PFSK-1 (cell line): ENCODE measurements at regions not wholly inside any gene's neighbourhood (a gene's known extent, or its start where the extent isn't known, plus 50 kb on each side); places are given as distances from the start of the nearest gene placed in this dataset.

Source experiments
- FOXP2 ChIP-seq: optimal IDR thresholded peaks from 2 replicates; pipeline ENCODE3; 2011; ENCODE audit warnings: borderline replicate concordance, control low read depth, inconsistent platforms; ENCODE audit not compliant: insufficient read depth; ENCODE audit errors: extremely low read length, extremely low read depth
- POLR2AphosphoS5 ChIP-seq: IDR thresholded peaks from 2 replicates; pipeline ENCODE4 v1.6.1; 2012; ENCODE audit warnings: low read depth, mild to moderate bottlenecking, control low read depth, low read length, moderate library complexity
- SIN3A ChIP-seq: IDR thresholded peaks from 2 replicates; pipeline ENCODE4 v1.6.1; 2012; ENCODE audit warnings: mild to moderate bottlenecking, low read length, moderate library complexity, borderline replicate concordance; ENCODE audit not compliant: insufficient read depth
- TAF1 ChIP-seq: IDR thresholded peaks from 2 replicates; pipeline ENCODE4 v1.6.1; 2012; ENCODE audit warnings: low read length, control low read depth, borderline replicate concordance; ENCODE audit not compliant: insufficient read depth
- TF ChIP-seq, protein P1 (sequence below), 2 experiments: IDR thresholded peaks; 2 replicates each; pipeline versions ENCODE4 v1.6.1 to v1.8.0; 2011 to 2012; ENCODE audit warnings: low read depth in 2 of 2, low read length in 2 of 2, control low read depth in 1 of 2, inconsistent platforms in 1 of 2, mild to moderate bottlenecking in 1 of 2, moderate library complexity in 1 of 2; ENCODE audit not compliant: insufficient read depth in 1 of 2

DNA sequence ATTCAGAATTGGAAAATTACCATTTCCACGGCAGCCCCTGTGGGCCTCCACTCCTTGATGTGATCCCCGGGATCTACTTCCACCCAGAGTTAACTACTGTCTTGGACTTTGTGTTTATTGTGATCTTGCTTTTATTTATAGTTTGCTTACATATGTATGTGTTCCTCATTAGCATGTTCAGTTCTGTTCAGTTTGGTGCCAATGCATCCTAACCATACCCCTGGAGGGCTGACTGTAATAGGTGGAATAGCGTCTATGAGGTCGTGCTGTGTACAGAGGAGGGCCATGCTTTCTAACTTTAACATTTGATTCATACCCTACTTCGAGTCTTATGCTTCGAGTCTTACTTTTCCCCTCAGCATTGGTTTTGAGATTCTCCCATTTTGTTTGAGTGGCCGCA lies 104.3 kb upstream of the SLC24A3 start:
- TF ChIP-seq, protein P1, sequence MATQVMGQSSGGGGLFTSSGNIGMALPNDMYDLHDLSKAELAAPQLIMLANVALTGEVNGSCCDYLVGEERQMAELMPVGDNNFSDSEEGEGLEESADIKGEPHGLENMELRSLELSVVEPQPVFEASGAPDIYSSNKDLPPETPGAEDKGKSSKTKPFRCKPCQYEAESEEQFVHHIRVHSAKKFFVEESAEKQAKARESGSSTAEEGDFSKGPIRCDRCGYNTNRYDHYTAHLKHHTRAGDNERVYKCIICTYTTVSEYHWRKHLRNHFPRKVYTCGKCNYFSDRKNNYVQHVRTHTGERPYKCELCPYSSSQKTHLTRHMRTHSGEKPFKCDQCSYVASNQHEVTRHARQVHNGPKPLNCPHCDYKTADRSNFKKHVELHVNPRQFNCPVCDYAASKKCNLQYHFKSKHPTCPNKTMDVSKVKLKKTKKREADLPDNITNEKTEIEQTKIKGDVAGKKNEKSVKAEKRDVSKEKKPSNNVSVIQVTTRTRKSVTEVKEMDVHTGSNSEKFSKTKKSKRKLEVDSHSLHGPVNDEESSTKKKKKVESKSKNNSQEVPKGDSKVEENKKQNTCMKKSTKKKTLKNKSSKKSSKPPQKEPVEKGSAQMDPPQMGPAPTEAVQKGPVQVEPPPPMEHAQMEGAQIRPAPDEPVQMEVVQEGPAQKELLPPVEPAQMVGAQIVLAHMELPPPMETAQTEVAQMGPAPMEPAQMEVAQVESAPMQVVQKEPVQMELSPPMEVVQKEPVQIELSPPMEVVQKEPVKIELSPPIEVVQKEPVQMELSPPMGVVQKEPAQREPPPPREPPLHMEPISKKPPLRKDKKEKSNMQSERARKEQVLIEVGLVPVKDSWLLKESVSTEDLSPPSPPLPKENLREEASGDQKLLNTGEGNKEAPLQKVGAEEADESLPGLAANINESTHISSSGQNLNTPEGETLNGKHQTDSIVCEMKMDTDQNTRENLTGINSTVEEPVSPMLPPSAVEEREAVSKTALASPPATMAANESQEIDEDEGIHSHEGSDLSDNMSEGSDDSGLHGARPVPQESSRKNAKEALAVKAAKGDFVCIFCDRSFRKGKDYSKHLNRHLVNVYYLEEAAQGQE (IDR thresholded peaks at IDR 0.05; ENCODE audit: insufficient read depth in 1 of 2, low read depth in 2 of 2, low read length in 2 of 2): no peak

DNA sequence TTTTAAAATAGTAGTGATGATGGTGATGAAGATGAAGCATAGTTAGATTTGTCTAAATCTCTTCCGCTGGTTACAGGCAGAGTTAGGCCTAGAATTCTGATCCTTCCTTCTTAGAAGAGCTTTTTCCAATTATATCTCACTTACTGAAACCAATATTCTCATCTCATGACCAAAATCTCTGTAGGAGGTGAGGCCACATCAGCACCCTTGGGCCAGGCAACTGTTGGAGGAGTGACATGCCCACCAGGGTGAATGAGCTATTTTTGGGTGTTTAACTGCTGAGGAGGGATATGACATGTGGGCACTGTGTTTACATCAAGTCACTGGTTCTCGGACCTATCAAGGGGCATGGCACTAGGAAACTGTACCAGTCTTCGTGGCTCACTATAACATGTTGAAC lies 102.2 kb upstream of the SLC24A3 start:
- TF ChIP-seq TAF1 (no peak), FOXP2 (no peak), SIN3A (no peak), POLR2AphosphoS5 (no peak)
- TF ChIP-seq, protein P1 (IDR thresholded peaks at IDR 0.05; ENCODE audit: insufficient read depth in 1 of 2, low read depth in 2 of 2, low read length in 2 of 2): no peak

DNA sequence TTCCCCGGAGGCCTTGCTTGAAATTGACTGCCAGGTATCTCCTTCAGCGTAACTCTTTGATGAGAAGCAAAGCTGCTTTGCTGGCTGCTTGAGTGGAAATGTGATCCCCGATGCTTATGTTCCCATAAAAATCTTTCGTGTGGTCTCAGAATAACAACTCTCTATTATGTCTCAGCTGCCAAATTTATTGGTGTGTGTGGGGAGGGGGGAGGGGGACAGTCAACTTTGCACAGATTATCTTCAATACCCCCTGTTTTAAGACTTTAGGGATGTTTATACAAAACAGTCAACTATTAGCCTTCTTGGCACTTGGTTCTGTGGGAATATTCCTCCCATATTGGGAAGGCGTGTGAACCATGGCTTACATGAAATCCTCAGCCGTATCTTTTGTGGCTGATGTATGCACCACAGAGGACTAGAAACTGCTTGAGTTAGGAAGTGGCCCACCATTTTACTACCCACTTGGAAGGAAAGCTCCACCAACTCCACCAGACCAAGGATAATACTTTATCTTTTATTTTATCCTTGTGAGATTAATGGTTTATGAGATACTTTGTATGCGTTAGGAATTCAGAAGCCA lies 101.5 kb upstream of the SLC24A3 start:
- TF ChIP-seq, protein P1 (IDR thresholded peaks at IDR 0.05; ENCODE audit: insufficient read depth in 1 of 2, low read depth in 2 of 2, low read length in 2 of 2): no peak
- no peak for TF ChIP-seq FOXP2
- no peak for TF ChIP-seq SIN3A
- no peak for TF ChIP-seq POLR2AphosphoS5
- no peak for TF ChIP-seq TAF1

DNA sequence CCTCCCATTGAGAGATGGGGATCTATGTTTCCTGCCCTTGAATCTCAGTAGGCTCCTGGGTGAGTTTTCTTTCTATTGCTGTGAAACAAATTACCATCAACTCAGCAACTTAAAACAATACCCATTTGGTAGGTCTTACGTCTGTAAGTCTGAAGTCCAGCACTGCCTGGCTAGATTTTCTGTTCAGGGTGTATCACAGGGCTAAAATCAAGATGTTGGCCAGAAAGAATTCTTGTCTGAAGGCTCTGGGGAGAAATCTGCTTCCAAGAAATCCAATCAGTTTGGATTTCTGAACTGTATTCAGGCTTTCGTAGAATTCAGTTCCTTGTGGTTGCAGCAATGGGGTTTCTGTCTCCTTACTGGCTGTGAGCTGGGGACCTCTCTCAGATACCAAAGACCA lies 99.6 kb upstream of the SLC24A3 start:
- TF ChIP-seq, protein P1 (IDR thresholded peaks at IDR 0.05; ENCODE audit: insufficient read depth in 1 of 2, low read depth in 2 of 2, low read length in 2 of 2): no peak
- TF ChIP-seq TAF1 (no peak), SIN3A (no peak), FOXP2 (no peak), POLR2AphosphoS5 (no peak)

DNA sequence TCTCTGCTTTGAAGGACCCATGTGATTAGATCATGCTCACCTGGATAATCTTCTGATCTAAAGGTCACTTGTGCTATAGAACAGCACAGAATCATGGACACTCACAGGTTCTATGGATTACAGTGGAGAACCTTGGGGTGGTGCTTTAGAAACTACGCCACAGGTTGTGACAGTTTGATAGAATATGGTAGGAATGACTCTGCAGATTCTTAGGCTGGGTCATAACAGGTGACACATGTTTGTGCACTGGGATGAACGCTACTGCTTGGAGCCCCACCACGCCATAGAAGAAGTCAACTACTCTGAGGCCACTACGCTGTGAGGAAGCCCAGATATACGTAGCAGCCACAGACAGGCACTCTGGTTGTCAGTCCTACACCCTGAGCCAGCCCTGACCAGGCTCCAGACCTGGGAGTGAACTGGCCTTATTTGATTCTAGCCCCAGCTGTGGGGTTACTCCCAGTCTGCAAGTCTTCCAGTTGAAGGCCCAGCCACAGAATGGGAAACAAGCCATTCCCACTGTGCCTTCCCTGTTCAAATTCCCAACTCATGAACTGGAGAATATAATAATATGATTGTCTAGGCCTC lies 99.0 kb upstream of the SLC24A3 start:
- TF ChIP-seq TAF1 (no peak), POLR2AphosphoS5 (no peak)
- TF ChIP-seq, protein P1 (IDR thresholded peaks at IDR 0.05; ENCODE audit: insufficient read depth in 1 of 2, low read depth in 2 of 2, low read length in 2 of 2): no peak
